HG03565 (cell line): ENCODE measurements at regions not wholly inside any gene's neighbourhood (a gene's known extent, or its start where the extent isn't known, plus 50 kb on each side); places are given as distances from the start of the nearest gene placed in this dataset.
"Not testable (repeated sequence)": the region's sequence is repeated elsewhere in the genome, so short reads cannot be mapped to it uniquely, and the experiment has no call there.

Experiments used
- ATAC-seq: cut with Tn5 transposase; IDR thresholded peaks from one replicate; pipeline ENCODE4 v1.9.1; 2021; ENCODE audit warnings: mild to moderate bottlenecking, moderate library complexity; ENCODE audit not compliant: unreplicated experiment

- not testable (repeated sequence) for ATAC-seq
Measured at GRCh38 chr15:22665059-22665702, 121.3 kb upstream of the NIPA1 start.

GRCh38 chr15:22665711-22666110 is 120.7 kb upstream of the NIPA1 start:
- ATAC-seq: not testable (repeated sequence)

GRCh38 chr15:22684786-22685185 is 101.7 kb upstream of the NIPA1 start:
- ATAC-seq: not testable (repeated sequence)

- not testable (repeated sequence) for ATAC-seq
Measured at GRCh38 chr15:22699881-22700280, 86.6 kb upstream of the NIPA1 start.

- not testable (repeated sequence) for ATAC-seq
Measured at GRCh38 chr15:22710831-22711341, 75.6 kb upstream of the NIPA1 start.

GRCh38 chr15:22713933-22714332 is 72.5 kb upstream of the NIPA1 start:
- not testable (repeated sequence) for ATAC-seq

- ATAC-seq: not testable (repeated sequence)
Measured at GRCh38 chr15:22714358-22715132, 71.9 kb upstream of the NIPA1 start.

- ATAC-seq: not testable (repeated sequence)
Measured at GRCh38 chr15:22715133-22715845, 71.2 kb upstream of the NIPA1 start.

GRCh38 chr15:22719980-22720379 is 66.5 kb upstream of the NIPA1 start:
- ATAC-seq: not testable (repeated sequence)

- not testable (repeated sequence) for ATAC-seq
Measured at GRCh38 chr15:22726104-22726503, 60.3 kb upstream of the NIPA1 start.

- ATAC-seq: not testable (repeated sequence)
Measured at GRCh38 chr15:22735067-22735466, 51.4 kb upstream of the NIPA1 start.

- ATAC-seq: no peak
Measured at GRCh38 chr15:22735781-22736180, 50.7 kb upstream of the NIPA1 start.

GRCh38 chr15:22736200-22736599 is 50.2 kb upstream of the NIPA1 start:
- ATAC-seq: not testable (repeated sequence)
